Mammary epithelial cell (primary cell): ENCODE measurements at regions not wholly inside any gene's neighbourhood (a gene's known extent, or its start where the extent isn't known, plus 50 kb on each side); places are given as distances from the start of the nearest gene placed in this dataset.

Source experiments
- EZH2 ChIP-seq: IDR thresholded peaks from 2 replicates; pipeline ENCODE4 v1.6.1; 2012; ENCODE audit warnings: low read length, inconsistent platforms, borderline replicate concordance
- TF ChIP-seq, protein P1 (sequence below), 2 donors: IDR thresholded peaks in 1 of 2; conservative IDR thresholded peaks in 1 of 2; 2 replicates each; pipeline ENCODE4 v1.5.1; 2011 to 2012; ENCODE audit warnings: inconsistent platforms in 2 of 2, low read length in 2 of 2, mild to moderate bottlenecking in 2 of 2, control low read depth in 1 of 2, low read depth in 1 of 2; ENCODE audit not compliant: insufficient read depth in 1 of 2; ENCODE audit errors: extremely low read depth in 1 of 2

DNA sequence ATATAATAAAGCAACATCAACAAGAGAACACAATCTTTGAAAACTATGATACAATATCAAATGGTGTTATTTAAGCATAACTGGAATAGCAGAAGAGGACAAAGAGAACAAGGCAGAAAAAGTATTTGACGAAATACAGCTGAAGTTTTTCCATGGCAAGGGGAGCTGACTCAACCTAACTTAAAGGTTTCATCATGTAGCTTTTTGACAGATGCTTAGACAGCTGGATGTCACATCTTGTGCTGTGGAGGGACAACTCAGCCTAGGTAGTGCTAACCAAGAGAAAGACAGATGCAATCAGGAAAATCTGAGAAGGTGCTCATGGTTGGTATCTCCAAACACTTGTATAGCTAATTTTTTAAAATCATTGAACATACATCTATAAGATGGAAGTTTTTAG is 208.2 kb downstream of the TFEC start:
- TF ChIP-seq, protein P1, sequence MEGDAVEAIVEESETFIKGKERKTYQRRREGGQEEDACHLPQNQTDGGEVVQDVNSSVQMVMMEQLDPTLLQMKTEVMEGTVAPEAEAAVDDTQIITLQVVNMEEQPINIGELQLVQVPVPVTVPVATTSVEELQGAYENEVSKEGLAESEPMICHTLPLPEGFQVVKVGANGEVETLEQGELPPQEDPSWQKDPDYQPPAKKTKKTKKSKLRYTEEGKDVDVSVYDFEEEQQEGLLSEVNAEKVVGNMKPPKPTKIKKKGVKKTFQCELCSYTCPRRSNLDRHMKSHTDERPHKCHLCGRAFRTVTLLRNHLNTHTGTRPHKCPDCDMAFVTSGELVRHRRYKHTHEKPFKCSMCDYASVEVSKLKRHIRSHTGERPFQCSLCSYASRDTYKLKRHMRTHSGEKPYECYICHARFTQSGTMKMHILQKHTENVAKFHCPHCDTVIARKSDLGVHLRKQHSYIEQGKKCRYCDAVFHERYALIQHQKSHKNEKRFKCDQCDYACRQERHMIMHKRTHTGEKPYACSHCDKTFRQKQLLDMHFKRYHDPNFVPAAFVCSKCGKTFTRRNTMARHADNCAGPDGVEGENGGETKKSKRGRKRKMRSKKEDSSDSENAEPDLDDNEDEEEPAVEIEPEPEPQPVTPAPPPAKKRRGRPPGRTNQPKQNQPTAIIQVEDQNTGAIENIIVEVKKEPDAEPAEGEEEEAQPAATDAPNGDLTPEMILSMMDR (conservative IDR thresholded peaks at IDR 0.05 in 1 of 2, IDR thresholded peaks at IDR 0.05 in 1 of 2; ENCODE audit: extremely low read depth in 1 of 2, insufficient read depth in 1 of 2, low read depth in 1 of 2, low read length in 2 of 2): no peak
- TF ChIP-seq EZH2: no peak
